ENCODE measurements at regions not wholly inside any gene's neighbourhood (a gene's known extent, or its start where the extent isn't known, plus 50 kb on each side); places are given as distances from the start of the nearest gene placed in this dataset.

- TF ChIP-seq CTCF (IDR thresholded peaks at IDR 0.05 in 4 of 5, conservative IDR thresholded peaks at IDR 0.05 in 1 of 5) (no peak), POLR2A (IDR thresholded peaks at IDR 0.05) (no peak)
These were observed 217.6 kb downstream of the TTC8 start for GRCh38 chr14:89042021-89042420.

All from gastrocnemius medialis (tissue), 4 donors.